ENCODE measurements at regions not wholly inside any gene's neighbourhood (a gene's known extent, or its start where the extent isn't known, plus 50 kb on each side); places are given as distances from the start of the nearest gene placed in this dataset.

DNA sequence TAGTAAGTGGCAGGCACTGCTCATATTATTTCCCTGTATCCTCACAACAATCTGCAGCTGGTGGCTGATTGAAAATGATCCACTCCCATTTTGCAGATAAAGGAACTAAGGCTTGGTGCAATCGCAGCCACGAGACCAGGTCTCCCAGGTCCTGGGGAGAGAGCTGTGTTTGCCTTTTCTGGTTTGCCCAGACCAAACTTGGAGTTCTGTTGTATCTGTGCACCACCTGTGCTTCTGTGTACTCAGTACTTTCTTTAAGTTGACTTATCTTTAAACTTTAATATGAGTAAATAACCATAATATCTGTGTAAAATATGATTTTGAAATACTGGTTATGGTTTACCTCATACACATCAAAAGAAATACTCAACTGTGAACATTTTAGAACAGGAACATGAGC, 625.7 kb upstream of the CFAP20DC start (continued):
- TF ChIP-seq, protein P1, sequence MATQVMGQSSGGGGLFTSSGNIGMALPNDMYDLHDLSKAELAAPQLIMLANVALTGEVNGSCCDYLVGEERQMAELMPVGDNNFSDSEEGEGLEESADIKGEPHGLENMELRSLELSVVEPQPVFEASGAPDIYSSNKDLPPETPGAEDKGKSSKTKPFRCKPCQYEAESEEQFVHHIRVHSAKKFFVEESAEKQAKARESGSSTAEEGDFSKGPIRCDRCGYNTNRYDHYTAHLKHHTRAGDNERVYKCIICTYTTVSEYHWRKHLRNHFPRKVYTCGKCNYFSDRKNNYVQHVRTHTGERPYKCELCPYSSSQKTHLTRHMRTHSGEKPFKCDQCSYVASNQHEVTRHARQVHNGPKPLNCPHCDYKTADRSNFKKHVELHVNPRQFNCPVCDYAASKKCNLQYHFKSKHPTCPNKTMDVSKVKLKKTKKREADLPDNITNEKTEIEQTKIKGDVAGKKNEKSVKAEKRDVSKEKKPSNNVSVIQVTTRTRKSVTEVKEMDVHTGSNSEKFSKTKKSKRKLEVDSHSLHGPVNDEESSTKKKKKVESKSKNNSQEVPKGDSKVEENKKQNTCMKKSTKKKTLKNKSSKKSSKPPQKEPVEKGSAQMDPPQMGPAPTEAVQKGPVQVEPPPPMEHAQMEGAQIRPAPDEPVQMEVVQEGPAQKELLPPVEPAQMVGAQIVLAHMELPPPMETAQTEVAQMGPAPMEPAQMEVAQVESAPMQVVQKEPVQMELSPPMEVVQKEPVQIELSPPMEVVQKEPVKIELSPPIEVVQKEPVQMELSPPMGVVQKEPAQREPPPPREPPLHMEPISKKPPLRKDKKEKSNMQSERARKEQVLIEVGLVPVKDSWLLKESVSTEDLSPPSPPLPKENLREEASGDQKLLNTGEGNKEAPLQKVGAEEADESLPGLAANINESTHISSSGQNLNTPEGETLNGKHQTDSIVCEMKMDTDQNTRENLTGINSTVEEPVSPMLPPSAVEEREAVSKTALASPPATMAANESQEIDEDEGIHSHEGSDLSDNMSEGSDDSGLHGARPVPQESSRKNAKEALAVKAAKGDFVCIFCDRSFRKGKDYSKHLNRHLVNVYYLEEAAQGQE (IDR thresholded peaks at IDR 0.05; ENCODE audit: low read depth, low read length), result no peak
- TF ChIP-seq YY1 (IDR thresholded peaks at IDR 0.05; ENCODE audit: low read depth, low read length), result no peak

DNA sequence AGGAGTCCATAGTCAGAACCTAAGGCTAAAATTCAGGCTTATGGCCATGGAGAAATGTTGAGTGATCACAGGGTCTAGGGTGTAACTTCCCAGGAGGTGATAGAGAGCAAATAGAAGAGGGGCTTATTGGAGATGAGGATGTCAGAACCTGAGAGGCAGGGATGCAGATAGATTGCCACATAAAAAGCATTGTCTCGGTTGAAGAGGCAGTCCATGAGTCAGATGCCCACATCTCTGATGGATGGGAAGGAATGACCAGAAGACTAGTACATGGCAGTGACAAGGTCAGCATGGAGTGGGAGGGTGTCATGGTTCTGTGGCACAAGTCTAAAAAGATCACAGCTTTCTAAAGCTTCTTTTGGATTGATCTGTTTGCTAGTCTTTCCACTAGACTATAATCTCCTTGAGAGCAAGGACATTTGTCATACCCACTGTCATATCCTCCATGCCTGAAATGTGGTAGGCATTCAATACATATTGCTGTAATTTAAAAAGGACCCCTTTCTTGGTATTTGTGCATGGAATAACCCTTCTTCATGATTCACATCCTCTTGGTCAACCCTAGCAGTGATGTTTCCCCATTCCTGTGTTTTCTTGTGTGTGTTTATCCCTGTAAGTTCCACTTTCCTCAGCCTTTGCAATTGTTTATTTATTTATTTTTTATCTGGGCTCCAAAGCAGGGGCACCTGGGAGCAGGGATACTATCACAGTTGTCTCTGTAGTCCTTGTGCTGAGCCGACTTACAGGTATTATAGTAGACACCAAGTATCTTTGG, 613.4 kb upstream of the CFAP20DC start:
- CTCF ChIA-PET, result no interaction called here
- TF ChIP-seq, protein P2, sequence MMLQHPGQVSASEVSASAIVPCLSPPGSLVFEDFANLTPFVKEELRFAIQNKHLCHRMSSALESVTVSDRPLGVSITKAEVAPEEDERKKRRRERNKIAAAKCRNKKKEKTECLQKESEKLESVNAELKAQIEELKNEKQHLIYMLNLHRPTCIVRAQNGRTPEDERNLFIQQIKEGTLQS (IDR thresholded peaks at IDR 0.05; ENCODE audit: borderline replicate concordance, extremely low read depth, low read depth, low read length), result no peak
- TF ChIP-seq MYB (IDR thresholded peaks at IDR 0.05; ENCODE audit: borderline replicate concordance, low read depth, low read length), result no peak
- no peak for TF ChIP-seq NBN (IDR thresholded peaks at IDR 0.05)
- TF ChIP-seq SMAD1 (IDR thresholded peaks at IDR 0.05; ENCODE audit: low read depth, partially characterized antibody), result no peak
- no peak for TF ChIP-seq FOXK2 (IDR thresholded peaks at IDR 0.05)
- no peak for TF ChIP-seq SIN3A (IDR thresholded peaks at IDR 0.05; ENCODE audit: low read depth, low read length)
- TF ChIP-seq, protein P3, sequence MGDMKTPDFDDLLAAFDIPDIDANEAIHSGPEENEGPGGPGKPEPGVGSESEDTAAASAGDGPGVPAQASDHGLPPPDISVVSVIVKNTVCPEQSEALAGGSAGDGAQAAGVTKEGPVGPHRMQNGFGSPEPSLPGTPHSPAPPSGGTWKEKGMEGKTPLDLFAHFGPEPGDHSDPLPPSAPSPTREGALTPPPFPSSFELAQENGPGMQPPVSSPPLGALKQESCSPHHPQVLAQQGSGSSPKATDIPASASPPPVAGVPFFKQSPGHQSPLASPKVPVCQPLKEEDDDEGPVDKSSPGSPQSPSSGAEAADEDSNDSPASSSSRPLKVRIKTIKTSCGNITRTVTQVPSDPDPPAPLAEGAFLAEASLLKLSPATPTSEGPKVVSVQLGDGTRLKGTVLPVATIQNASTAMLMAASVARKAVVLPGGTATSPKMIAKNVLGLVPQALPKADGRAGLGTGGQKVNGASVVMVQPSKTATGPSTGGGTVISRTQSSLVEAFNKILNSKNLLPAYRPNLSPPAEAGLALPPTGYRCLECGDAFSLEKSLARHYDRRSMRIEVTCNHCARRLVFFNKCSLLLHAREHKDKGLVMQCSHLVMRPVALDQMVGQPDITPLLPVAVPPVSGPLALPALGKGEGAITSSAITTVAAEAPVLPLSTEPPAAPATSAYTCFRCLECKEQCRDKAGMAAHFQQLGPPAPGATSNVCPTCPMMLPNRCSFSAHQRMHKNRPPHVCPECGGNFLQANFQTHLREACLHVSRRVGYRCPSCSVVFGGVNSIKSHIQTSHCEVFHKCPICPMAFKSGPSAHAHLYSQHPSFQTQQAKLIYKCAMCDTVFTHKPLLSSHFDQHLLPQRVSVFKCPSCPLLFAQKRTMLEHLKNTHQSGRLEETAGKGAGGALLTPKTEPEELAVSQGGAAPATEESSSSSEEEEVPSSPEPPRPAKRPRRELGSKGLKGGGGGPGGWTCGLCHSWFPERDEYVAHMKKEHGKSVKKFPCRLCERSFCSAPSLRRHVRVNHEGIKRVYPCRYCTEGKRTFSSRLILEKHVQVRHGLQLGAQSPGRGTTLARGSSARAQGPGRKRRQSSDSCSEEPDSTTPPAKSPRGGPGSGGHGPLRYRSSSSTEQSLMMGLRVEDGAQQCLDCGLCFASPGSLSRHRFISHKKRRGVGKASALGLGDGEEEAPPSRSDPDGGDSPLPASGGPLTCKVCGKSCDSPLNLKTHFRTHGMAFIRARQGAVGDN (IDR thresholded peaks at IDR 0.05), result no peak
- TF ChIP-seq, protein P4, sequence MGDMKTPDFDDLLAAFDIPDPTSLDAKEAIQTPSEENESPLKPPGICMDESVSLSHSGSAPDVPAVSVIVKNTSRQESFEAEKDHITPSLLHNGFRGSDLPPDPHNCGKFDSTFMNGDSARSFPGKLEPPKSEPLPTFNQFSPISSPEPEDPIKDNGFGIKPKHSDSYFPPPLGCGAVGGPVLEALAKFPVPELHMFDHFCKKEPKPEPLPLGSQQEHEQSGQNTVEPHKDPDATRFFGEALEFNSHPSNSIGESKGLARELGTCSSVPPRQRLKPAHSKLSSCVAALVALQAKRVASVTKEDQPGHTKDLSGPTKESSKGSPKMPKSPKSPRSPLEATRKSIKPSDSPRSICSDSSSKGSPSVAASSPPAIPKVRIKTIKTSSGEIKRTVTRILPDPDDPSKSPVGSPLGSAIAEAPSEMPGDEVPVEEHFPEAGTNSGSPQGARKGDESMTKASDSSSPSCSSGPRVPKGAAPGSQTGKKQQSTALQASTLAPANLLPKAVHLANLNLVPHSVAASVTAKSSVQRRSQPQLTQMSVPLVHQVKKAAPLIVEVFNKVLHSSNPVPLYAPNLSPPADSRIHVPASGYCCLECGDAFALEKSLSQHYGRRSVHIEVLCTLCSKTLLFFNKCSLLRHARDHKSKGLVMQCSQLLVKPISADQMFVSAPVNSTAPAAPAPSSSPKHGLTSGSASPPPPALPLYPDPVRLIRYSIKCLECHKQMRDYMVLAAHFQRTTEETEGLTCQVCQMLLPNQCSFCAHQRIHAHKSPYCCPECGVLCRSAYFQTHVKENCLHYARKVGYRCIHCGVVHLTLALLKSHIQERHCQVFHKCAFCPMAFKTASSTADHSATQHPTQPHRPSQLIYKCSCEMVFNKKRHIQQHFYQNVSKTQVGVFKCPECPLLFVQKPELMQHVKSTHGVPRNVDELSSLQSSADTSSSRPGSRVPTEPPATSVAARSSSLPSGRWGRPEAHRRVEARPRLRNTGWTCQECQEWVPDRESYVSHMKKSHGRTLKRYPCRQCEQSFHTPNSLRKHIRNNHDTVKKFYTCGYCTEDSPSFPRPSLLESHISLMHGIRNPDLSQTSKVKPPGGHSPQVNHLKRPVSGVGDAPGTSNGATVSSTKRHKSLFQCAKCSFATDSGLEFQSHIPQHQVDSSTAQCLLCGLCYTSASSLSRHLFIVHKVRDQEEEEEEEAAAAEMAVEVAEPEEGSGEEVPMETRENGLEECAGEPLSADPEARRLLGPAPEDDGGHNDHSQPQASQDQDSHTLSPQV (IDR thresholded peaks at IDR 0.05), result no peak

More for the DNA sequence above, 613.4 kb upstream of the CFAP20DC start:
- RAD21 ChIA-PET (ENCODE audit: unreplicated experiment), result no interaction called here
- DNase-seq (ENCODE audit: low read depth, low spot score), result no peak
- H3K9me3 ChIP-seq (replicated peaks; ENCODE audit: control insufficient read depth, insufficient read depth, low read length), result no peaks in the 10 kb centered on the region
- H3K9ac ChIP-seq (ENCODE audit: control insufficient read depth, insufficient read depth, low read length), result no peak overlapping the region
- H3K4me2 ChIP-seq (ENCODE audit: control insufficient read depth, insufficient read depth), result no peak overlapping the region
- H3K4me1 ChIP-seq (ENCODE audit: control insufficient read depth, insufficient read depth, low read length), result no peaks in the 10 kb centered on the region
- H3K4me3 ChIP-seq, result no peak overlapping the region
- POLR2A ChIA-PET, result no interaction called here
- ATAC-seq, result no peak
- H3K27me3 ChIP-seq (replicated peaks in 1 of 2; ENCODE audit: control insufficient read depth in 2 of 2, insufficient read depth in 2 of 2, low read length in 1 of 2), result peaks cover 0 to 3% of the 10 kb centered on the region in 2 experiments; a peak in 2 of 4 replicates
- FAIRE-seq, result no peak
- H4K20me1 ChIP-seq (ENCODE audit: control insufficient read depth, insufficient read depth), result no peaks in the 10 kb centered on the region
- no peak overlapping the region for H3K27ac ChIP-seq (ENCODE audit: control insufficient read depth, insufficient read depth)
- in situ Hi-C loops (cut with MboI), result no loop called here
- no peaks in the 10 kb centered on the region for H3K36me3 ChIP-seq (ENCODE audit: control insufficient read depth in 2 of 2, insufficient read depth in 2 of 2, low read length in 1 of 2)
- BruUV-seq (replicated peaks), result no TSS peak
- H3K79me2 ChIP-seq (ENCODE audit: control insufficient read depth, insufficient read depth, low read length), result no peaks in the 10 kb centered on the region
- intact Hi-C loops (cut with micrococcal nuclease; ENCODE audit: unreplicated experiment), result no loop called here
- 19% methylated on average over 2 of the region's 2 CpGs for WGBS (ENCODE audit: insufficient coverage, insufficient replicate concordance, low lambda C conversion rate, missing lambda C conversion rate)
- SMC1A ChIA-PET (ENCODE audit: uncharacterized antibody, unreplicated experiment), result no interaction called here
- no peak overlapping the region for H2AFZ ChIP-seq (ENCODE audit: control insufficient read depth, low read depth, low read length)
